Lung (tissue), 11 donors: ENCODE measurements at regions not wholly inside any gene's neighbourhood (a gene's known extent, or its start where the extent isn't known, plus 50 kb on each side); places are given as distances from the start of the nearest gene placed in this dataset.

Experiments
- ATAC-seq: fragments of 200-7000 bp; cut with Tn5 transposase; one replicate; pipeline ENCODE4 v1.9.1; 2020; ENCODE audit warnings: moderate number of reproducible peaks; ENCODE audit not compliant: insufficient read depth, low FRiP score
- DNase-seq, 3 donors: peaks; one replicate each; pipeline ENCODE4 v3.0.0-alpha.2; 2013 to 2017
- H3K27ac ChIP-seq, 2 donors: one replicate each; pipeline ENCODE4 v1.5.1; 2013; ENCODE audit warnings: mild to moderate bottlenecking in 2 of 2, moderate library complexity in 2 of 2, control low read depth in 1 of 2, inconsistent platforms in 1 of 2, low read depth in 1 of 2, low read length in 1 of 2
- H3K27me3 ChIP-seq, 3 donors: one replicate each; pipeline ENCODE4 v1.5.1; 2013; ENCODE audit warnings: low read length in 2 of 3; ENCODE audit not compliant: control insufficient read depth in 3 of 3, insufficient read depth in 3 of 3
- H3K36me3 ChIP-seq, 4 donors: one replicate each; pipeline ENCODE4 v1.5.1; 2013; ENCODE audit warnings: low read length in 4 of 4, mild to moderate bottlenecking in 1 of 4, moderate library complexity in 1 of 4; ENCODE audit not compliant: control insufficient read depth in 4 of 4, insufficient read depth in 4 of 4
- H3K4me1 ChIP-seq, 5 donors: one replicate each; pipeline ENCODE4 v1.5.1; 2013; ENCODE audit warnings: low read length in 5 of 5, mild to moderate bottlenecking in 2 of 5, moderate library complexity in 1 of 5; ENCODE audit not compliant: control insufficient read depth in 5 of 5, insufficient read depth in 5 of 5
- H3K4me3 ChIP-seq: one replicate; pipeline ENCODE4 v1.5.1; 2013; ENCODE audit warnings: mild to moderate bottlenecking, control low read depth, moderate library complexity
- H3K9ac ChIP-seq, 2 donors: one replicate each; pipeline ENCODE4 v1.5.1; 2013; ENCODE audit warnings: low read length in 2 of 2, control low read depth in 1 of 2; ENCODE audit not compliant: insufficient read depth in 1 of 2
- H3K9me3 ChIP-seq, 4 donors: one replicate each; pipeline ENCODE4 v1.5.1; 2013; ENCODE audit warnings: low read length in 3 of 4, mild to moderate bottlenecking in 1 of 4, moderate library complexity in 1 of 4; ENCODE audit not compliant: control insufficient read depth in 4 of 4, insufficient read depth in 3 of 4
- WGBS, 2 donors: extraction: QIAGEN DNeasy Blood & Tissue Kit; methylation state at CpG; one replicate each; pipeline ENCODE4 v1.1.7; 2013; 5-methylcytosine and 5-hydroxymethylcytosine counted together
- TF ChIP-seq, protein P1 (sequence below): IDR thresholded peaks from 2 replicates; pipeline ENCODE4 v1.5.1; 2012; ENCODE audit warnings: mild to moderate bottlenecking; ENCODE audit errors: control extremely low read depth, extremely low read depth
- donor health status: control.
- donor health status: control.
- donor health status: Bipolar disorder and iron deficiency.
- donor health status: healthy.
- donor health status: DM: yes; HTN: yes; CAD: no.

DNA sequence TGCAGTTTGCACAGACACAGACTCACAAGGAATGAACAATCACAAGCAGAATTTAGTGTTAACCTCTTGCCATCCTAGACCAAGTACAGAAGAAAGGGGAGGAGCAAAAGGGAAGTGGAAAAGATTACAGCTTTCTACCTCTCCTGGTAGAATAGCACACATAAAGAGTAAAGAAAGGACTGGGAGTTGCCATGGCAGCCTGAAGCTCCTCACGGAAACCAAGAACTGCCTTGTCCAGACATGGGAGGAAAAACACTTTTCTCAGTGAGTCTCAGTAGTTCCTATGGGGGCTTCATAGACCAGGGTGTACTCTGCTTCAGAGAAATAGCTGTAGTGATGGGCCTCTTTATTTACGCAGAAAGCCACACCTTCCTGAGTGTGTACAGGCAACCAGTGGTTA is 114.7 kb upstream of the GAP43 start:
- H3K4me3 ChIP-seq: no peak overlapping the region
- TF ChIP-seq, protein P1, sequence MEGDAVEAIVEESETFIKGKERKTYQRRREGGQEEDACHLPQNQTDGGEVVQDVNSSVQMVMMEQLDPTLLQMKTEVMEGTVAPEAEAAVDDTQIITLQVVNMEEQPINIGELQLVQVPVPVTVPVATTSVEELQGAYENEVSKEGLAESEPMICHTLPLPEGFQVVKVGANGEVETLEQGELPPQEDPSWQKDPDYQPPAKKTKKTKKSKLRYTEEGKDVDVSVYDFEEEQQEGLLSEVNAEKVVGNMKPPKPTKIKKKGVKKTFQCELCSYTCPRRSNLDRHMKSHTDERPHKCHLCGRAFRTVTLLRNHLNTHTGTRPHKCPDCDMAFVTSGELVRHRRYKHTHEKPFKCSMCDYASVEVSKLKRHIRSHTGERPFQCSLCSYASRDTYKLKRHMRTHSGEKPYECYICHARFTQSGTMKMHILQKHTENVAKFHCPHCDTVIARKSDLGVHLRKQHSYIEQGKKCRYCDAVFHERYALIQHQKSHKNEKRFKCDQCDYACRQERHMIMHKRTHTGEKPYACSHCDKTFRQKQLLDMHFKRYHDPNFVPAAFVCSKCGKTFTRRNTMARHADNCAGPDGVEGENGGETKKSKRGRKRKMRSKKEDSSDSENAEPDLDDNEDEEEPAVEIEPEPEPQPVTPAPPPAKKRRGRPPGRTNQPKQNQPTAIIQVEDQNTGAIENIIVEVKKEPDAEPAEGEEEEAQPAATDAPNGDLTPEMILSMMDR: no peak
- H3K9me3 ChIP-seq: no peaks in the 10 kb centered on the region
- ATAC-seq: no peak
- no peak overlapping the region for H3K9ac ChIP-seq
- no peaks in the 10 kb centered on the region for H3K27me3 ChIP-seq
- peak in 2 of 3 donors; percentile 18 to 20 for DNase-seq
- WGBS, 2 donors: 78 to 90% methylated on average over 2 of the region's 2 CpGs
- H3K27ac ChIP-seq: no peak overlapping the region
- H3K36me3 ChIP-seq: no peaks in the 10 kb centered on the region
- H3K4me1 ChIP-seq: peaks cover 0 to 16% (median 5%) of the 10 kb centered on the region in 5 donors

DNA sequence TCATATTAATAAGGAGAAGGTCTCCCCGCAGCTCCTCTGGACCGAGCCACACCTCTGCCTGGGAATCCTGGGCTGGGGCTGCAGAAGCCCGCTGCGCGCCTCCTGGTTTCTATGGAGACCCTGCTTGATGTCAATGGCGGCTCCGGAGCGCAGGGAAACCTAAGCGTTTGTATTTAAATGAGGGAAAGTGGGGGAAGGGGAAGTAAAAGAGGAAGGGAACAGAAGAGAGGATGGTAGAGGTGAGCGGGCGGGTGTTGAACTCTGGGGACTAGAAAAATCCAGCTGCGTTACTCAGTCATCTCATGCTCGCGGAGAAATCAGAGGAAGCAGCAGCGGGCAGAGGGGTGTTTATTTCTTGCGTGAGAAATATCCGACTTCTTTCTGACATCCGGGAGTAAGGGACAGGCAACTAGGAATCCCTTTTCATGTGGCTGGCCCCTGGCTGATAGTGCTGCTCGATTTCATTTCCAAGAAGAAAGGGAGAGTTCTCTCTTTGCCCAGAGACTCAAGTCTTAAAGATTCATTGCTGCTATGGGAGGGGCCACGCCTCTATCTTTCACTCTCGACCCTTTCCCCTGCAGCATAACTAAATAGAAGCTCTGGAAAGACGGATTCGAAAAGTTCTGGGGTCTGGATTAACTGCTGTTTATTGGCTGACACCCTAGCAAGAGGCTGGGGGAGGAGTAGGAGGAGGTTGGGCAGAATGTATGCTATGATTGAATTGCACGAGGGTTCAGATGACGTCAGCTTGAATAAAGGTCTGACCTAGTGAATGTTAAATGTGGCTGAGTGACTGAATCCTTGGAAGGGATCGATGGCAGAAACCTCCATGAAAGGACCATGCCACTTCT is 110.5 kb upstream of the GAP43 start:
- Histone ChIP-seq H3K4me3 (peak overlapping the region; percentile 41), H3K9ac (peak overlapping the region; percentile 39 to 45), H3K36me3 (no peaks in the 10 kb centered on the region), H3K9me3 (no peaks in the 10 kb centered on the region), H3K27ac (peak overlapping the region; percentile 51 to 67), H3K27me3 (no peaks in the 10 kb centered on the region), H3K4me1 (peaks cover 0 to 14% (median 3%) of the 10 kb centered on the region in 5 donors)
- ATAC-seq (peak; percentile 32), DNase-seq (peak; percentile 56 to 74 (median 66))
- 0 to 1% methylated on average over 26 of the region's 26 CpGs for WGBS, 2 donors
- TF ChIP-seq, protein P1: no peak

DNA sequence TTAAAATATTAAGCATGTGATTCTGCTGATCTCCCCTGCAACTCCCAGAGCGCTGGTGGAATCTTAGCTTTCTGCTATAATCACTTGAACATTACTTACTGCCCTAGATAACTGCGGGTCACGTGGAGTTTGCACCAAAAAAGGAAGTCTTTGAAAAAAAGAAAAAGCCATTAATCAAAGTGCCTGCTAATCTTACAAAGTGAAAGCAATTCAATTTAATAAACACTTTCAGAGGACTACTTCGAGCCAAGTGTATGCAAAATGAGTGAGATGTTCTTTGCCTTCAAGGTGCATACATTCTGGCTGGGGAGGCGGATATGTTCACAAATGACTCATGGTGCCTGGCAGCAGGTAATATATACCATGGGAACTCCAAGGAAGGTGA is 109.9 kb upstream of the GAP43 start:
- peaks cover 0 to 16% (median 5%) of the 10 kb centered on the region in 5 donors for H3K4me1 ChIP-seq
- no peaks in the 10 kb centered on the region for H3K9me3 ChIP-seq
- no peak overlapping the region for H3K27ac ChIP-seq
- no peak for DNase-seq
- H3K36me3 ChIP-seq: no peaks in the 10 kb centered on the region
- TF ChIP-seq, protein P1: no peak
- peak overlapping the region in 1 of 2 donors; percentile 45 for H3K9ac ChIP-seq
- H3K4me3 ChIP-seq: no peak overlapping the region
- H3K27me3 ChIP-seq: no peaks in the 10 kb centered on the region
- no peak for ATAC-seq
- 17 to 18% methylated on average over 5 of the region's 5 CpGs for whole genome bisulfite sequencing, 2 donors
